GM12878 (cell line): ENCODE measurements at regions not wholly inside any gene's neighbourhood (a gene's known extent, or its start where the extent isn't known, plus 50 kb on each side); places are given as distances from the start of the nearest gene placed in this dataset.

Source experiments
- RBBP5 ChIP-seq: fragments of 200-600 bp; sonication (generic); conservative IDR thresholded peaks from 2 replicates; pipeline ENCODE4 v1.6.1; 2016
- ZNF384 ChIP-seq: IDR thresholded peaks from 2 replicates; pipeline ENCODE4 v1.6.1; 2012; ENCODE audit warnings: low read depth, mild to moderate bottlenecking, low read length, improper control_type of control experiment, borderline replicate concordance

DNA sequence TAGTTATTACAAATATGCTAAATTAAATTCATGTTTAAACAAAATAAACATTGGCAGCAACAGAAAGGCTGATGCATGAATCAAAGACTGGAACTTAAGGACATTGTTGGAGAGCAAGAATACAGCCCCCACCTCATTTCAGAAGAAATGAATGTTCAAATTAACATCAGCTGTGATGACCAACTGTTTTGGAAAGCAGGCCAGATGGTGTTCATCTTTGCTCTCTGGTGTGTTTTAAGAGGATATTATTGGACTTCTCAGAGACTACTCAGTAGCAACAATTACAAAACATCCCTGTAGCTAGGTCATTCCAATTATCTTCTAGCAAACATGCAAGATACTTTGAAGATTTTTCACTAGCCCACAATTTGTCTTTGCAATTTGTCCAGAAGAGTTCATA, 118.6 kb upstream of the DOK5 start:
- TF ChIP-seq RBBP5 (no peak), ZNF384 (no peak)
